Hepatic stellate cell (primary cell): ENCODE measurements at regions not wholly inside any gene's neighbourhood (a gene's known extent, or its start where the extent isn't known, plus 50 kb on each side); places are given as distances from the start of the nearest gene placed in this dataset.
"Not testable (repeated sequence)": the region's sequence is repeated elsewhere in the genome, so short reads cannot be mapped to it uniquely, and the experiment has no call there.

ENCODE experiments used
- DNase-seq: peaks from one replicate; pipeline ENCODE4 v3.0.0; 2011; ENCODE audit warnings: low spot score

GRCh38 chr7:68843985-68844384 is 754.3 kb upstream of the AUTS2 start:
- not testable (repeated sequence) for DNase-seq

DNA sequence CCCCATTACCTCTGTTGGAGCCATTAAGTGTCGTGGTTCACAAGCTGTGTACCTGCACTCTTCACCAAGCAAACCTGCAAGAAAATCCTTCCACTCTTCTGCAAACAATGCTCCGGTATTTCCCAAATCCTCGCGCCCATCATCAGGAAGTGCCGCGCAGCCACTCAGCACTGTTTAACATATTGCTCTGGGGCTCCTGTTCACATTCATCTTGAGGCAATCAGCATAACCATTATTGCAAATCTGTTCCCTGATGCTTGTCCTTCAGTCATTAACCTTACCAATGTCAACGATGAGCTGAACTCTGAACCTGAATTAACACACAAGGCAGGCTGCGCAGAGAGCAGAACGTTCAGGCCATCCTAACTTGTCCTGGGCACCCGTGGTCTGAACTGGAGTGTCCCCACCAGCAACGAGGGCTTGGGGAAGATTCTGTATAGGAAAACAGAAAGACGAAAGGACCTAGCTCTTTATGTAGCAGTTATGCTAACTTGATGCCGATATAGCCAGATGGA is 751.4 kb upstream of the AUTS2 start:
- DNase-seq, result no peak

- DNase-seq, result no peak
Observed at GRCh38 chr7:68853254-68853653, 745.0 kb upstream of the AUTS2 start.

- no peak for DNase-seq
Observed at GRCh38 chr7:68857571-68857970, 740.7 kb upstream of the AUTS2 start.

DNA sequence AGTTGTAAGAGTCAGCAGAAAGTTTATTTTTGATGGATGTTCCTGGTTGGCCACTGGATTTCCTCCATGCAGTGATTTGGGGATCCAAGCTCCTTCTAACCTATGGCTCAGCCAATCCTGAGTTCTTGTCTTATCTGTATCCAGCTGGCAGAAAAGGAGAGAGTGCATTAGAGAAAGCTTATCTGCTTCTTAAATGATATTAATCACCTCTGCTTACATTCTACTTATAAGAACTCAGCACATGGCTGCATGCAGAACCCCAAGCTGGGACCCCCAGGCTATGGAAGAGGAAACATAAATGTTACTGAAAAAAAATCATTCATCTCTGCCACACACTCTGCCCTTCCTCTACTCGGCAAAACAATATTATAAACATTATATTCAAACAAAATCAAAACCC is 739.8 kb upstream of the AUTS2 start:
- no peak for DNase-seq

GRCh38 chr7:68861171-68861570 is 737.1 kb upstream of the AUTS2 start:
- no peak for DNase-seq

DNA sequence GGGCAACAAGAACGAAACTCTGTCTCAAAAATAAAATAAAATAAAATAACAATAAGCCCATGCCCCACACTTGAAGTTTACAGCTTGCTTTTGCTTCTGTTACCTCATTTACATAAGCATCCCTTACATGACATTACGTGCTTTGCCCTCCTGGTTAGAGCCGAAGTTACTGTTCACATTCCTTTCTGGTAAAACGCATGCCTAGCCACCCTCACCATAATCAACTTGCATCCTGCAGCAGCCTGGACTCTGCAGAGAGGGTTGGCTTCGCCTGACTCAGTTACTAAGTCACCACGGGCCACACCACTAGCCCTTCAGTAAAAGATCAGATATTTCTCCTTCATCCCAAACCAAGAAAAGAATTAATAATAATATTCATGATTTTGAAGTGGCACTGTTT is 736.0 kb upstream of the AUTS2 start:
- DNase-seq, result no peak

DNA sequence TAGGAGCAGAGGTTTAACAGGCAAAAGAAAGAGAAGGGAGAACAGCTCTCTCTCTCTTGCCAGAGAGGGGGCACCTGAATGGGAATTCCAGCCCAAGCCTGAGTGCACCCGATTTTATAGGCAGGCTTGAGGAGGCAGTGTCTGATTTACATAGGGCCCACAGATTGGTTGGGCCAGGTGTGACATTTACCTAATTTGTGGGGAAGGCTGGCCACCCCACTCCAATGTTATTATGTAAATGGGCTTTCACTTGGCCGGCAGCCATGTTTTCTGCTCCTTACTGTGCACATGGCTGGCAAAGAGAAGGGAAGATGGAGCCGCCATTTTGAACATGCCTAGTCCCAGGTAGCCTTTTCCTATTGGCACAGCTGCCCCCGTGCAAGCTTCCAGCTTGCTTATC is 735.5 kb upstream of the AUTS2 start:
- no peak for DNase-seq

- DNase-seq, result no peak
Observed at GRCh38 chr7:68865351-68866199, 732.7 kb upstream of the AUTS2 start.

DNA sequence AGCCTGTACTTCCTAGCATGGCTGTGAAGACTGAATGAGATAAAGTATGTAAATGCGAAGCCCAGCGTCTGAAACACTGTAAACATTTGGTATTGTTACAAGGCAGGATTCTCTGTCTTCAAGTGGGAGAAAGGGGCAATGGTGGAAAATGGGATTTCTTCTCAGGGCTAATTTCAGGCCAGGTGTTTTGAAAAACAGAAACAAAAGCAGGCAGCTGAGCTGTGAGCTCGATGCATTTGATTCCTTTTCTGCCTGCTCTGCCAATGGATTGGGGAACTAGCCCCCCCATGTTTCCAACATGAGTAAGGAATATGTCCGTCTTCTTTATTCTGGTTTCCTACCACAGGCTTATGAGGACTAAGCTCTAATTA is 732.1 kb upstream of the AUTS2 start:
- DNase-seq, result no peak

GRCh38 chr7:68866721-68867120 is 731.6 kb upstream of the AUTS2 start:
- DNase-seq, result not testable (repeated sequence)

- no peak for DNase-seq
Observed at GRCh38 chr7:68868978-68869377, 729.3 kb upstream of the AUTS2 start.

GRCh38 chr7:68873616-68874015 is 724.7 kb upstream of the AUTS2 start:
- DNase-seq, result no peak

DNA sequence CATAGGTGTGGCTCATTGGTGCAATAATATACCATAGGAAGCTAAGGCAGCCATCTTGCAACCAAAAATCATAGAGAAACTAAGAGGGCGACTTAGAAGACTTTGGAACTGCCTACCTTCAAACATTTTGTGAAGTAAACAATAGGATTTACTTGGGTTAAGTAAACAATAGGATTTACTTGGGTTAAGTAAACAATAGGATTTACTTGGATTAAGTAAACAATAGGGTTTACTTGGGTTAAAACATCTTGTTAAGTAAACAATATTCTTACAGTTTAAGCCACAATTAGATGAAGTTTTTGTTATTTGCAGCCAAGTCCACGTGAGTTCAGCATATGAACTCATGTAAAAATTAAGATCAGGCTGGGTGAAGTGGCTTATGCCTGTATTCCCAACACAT is 722.4 kb upstream of the AUTS2 start:
- DNase-seq, result no peak

- not testable (repeated sequence) for DNase-seq
Observed at GRCh38 chr7:68887116-68887515, 711.2 kb upstream of the AUTS2 start.

DNA sequence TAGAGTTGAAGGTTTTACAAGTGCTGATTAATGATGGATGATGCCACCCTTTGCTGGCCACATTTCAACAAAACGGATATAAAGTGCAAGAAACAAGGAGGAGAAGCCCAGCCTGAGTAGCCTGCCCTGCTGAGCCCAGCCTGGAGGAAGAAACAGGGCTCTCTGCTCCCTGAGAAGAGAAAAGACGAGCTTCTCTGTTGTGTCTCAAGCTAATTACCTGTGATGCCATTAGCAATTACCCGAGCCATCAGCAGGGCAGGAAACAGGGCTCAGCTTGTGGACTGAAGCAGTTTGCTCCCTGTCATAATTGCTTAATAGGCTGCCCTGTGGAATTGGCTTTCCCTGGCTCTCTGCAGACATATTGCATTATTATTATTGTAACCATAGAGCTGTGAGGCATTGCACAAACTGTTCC is 709.3 kb upstream of the AUTS2 start:
- no peak for DNase-seq

GRCh38 chr7:68892236-68892635 is 706.0 kb upstream of the AUTS2 start:
- no peak for DNase-seq

DNA sequence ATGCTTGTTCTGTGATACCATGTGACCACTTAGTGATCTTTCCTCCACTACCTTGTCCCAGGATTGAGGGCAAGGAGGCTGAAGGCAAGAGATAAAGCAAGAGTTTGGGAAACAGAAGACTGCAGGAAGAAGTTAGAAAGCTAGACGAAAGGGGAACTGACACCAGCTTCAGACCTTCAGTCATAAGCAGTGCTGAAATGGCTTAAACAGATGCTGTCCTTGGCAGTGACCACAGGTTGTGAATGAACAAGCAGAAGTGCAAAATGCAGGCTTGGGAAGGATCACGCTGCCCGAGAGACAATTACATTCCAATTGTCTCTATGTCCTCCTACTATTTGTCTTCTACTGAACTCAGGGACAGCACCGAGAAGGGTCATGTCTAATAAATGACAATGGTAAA is 704.9 kb upstream of the AUTS2 start:
- DNase-seq, result no peak

DNA sequence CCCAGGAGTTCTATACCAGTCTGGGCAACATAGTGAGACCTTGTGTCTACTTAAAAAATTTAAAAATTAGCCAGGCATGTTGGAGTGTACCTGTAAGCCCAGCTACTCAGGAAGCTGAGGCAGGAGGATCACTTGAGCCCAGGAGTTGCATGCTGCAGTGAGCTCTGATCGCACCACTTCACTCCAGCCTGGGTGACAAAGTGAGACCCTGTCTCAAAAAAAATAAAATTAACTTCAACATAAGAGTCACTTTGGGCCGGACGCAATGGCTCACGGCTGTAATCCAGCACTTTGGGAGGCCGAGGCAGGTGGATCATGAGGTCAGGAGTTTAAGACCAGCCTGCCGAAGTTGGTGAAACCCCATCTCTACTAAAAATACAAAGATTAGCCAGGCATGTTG is 699.1 kb upstream of the AUTS2 start:
- not testable (repeated sequence) for DNase-seq

DNA sequence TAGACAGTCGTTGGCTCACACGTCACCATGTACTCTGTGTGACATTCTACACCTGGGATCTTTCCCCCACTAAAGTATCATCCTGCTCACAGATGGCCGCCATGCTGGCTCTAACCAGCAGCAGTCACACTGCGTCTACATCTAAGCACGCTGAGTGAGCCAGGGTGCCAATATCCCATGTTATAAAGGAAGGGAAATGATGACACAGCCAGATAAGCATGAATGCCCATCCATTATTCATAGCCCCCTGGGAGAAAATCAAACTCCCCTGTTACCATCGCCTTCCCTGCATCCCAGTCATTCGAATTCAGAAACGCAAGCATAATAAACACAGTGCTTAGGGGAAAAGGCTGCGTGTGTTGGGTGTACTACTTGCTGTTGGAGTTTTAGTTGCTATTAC is 698.2 kb upstream of the AUTS2 start:
- no peak for DNase-seq

DNA sequence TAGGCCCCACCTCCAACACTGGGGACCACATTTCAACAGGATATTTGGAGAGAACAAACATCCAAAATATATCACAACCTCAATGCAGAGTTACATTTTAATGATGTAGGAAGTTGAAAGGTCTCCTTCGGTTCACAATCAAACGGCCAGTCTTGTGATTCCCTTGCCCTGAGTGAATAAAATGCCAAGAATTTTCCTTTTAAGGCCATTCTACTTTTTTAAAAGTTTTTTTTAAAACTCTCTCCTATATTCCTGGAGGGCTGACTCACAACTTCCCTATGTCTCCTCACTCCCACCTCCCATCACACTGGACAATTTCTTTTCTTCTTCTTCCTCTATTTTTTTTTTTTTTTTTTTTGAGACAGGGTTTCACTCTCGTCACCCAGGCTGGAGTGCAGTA is 693.6 kb upstream of the AUTS2 start:
- DNase-seq, result no peak

DNA sequence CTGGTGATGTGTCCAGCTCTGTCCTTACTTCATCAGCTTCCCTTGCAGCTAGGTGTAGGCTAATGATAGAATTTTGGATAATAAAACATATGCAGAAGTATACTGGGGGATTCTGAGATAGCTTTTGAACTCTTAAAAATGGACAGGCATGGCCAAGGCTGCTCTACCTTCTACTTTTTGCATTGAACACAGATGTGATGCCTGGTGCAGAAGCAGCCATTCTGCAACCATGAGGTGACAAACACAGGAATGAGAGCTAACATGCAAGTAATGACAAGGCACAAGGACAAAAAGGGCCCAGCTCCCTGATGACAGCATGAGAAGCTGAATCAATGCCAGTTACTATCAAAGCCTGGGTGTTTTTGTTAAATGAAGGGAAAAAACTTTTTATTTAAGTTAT is 686.5 kb upstream of the AUTS2 start:
- DNase-seq, result no peak

GRCh38 chr7:68914006-68914405 is 684.3 kb upstream of the AUTS2 start:
- DNase-seq, result no peak

- no peak for DNase-seq
Observed at GRCh38 chr7:68917041-68917651, 681.1 kb upstream of the AUTS2 start.
